Erythroblast (primary cell): ENCODE measurements at regions not wholly inside any gene's neighbourhood (a gene's known extent, or its start where the extent isn't known, plus 50 kb on each side); places are given as distances from the start of the nearest gene placed in this dataset.

Experiments used
- DNase-seq, 2 experiments: peaks; one replicate each; lab custom pipeline; 2025; lab: John Stamatoyannopoulos, UW
- GATA1 ChIP-seq: IDR thresholded peaks from 2 replicates; pipeline ENCODE4 v1.6.1; 2011; ENCODE audit warnings: low read depth, mild to moderate bottlenecking, control low read depth, low read length, moderate library complexity
- POLR2A ChIP-seq: IDR thresholded peaks from 2 replicates; pipeline ENCODE4 v1.6.1; 2011; ENCODE audit warnings: mild to moderate bottlenecking, low read length

DNA sequence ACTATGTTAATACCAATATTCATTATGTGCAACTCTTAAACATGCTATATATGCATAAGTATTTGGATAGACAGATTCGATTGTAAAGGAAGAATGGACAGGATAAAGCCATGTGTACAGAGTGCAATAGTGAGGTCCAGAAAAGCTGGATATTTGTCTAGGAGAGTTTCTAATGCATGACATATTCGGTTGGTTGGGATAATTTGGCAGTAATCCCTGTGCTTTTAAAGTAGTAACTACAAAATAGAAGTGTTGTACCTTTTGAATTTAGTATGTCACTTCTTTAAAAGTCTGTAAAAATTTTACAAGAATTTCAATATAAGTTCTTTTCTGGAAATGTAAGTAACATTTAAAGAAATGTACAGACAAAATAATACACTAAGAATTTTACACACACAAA is 774.5 kb downstream of the USP25 start:
- no peak for TF ChIP-seq POLR2A
- TF ChIP-seq GATA1 = no peak
- no peak for DNase-seq

DNA sequence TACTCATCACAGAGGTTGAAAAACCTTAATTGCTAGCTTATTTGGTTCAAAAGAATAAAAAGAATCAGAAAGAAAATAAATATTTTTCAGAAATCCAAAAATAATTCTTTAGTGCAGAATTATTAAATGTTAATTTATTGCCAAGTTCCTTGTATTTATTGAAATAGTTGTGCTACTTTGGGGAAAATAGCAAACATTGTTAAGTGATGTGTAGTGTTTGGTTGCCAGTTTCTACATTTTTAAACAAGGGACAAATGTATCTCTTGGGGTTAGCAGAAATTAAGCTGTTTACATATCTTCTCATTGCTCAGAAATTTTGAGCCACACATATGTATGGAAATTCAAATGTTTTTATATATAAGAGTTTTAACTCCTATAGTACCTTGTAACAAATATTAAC is 775.0 kb downstream of the USP25 start:
- no peak for DNase-seq
- TF ChIP-seq POLR2A (no peak), GATA1 (no peak)

DNA sequence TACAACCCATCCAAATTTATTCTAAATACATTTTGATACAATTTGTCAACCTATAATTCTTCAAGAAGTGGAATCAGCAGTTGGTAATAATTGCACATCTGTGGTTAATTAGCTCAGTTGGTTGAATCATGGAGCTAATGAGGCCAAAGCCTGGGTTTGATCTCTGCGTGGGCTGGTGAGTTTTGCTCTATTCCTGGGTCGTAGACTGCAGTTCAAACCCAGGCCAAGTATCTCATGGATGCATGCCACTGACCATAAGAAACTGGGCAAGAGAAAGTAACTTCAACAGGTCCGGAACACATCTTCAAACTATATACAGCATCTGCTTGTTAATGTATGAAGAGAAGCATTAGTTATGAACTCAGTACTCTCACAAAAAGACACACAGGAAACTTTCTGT is 779.7 kb downstream of the USP25 start:
- TF ChIP-seq POLR2A = no peak
- no peak for TF ChIP-seq GATA1
- no peak for DNase-seq

DNA sequence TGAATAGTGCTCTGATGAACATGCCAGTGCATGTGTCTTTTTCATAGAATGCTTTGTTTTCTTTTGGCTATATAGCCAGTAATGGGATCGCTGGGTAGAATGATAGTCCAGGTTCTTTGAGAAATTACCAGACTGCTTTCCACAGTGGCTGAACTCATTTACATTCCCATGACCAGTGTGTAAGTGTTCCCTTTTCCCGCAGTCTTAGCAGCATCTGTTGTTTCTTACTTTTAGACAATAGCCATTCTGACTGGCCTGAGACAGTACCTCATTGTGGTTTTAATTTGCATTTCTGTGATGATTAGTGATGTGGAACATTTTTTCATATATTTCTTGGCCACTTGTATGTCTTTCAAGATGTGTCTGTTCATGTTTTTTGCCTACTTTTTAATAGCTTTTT is 784.5 kb downstream of the USP25 start:
- no peak for DNase-seq
- TF ChIP-seq POLR2A = no peak
- TF ChIP-seq GATA1 = no peak

DNA sequence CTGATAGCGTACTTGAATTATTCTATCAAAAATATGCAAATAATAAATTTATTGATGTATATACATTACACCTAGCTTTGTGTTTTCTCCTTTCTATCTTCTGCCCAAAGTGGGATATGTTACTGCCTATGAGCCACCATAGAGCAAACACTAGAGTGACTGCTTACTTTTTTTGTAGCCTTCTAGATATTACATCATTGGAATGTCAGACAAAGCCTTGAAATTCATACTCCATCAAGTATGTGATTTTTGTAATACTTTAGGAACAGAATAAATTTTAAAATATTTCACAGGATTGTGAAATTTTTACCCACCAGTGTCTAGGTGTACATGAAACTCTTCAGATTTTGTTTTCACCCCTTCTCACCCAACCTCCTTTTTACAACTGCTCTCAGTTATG is 787.6 kb downstream of the USP25 start:
- no peak for DNase-seq

DNA sequence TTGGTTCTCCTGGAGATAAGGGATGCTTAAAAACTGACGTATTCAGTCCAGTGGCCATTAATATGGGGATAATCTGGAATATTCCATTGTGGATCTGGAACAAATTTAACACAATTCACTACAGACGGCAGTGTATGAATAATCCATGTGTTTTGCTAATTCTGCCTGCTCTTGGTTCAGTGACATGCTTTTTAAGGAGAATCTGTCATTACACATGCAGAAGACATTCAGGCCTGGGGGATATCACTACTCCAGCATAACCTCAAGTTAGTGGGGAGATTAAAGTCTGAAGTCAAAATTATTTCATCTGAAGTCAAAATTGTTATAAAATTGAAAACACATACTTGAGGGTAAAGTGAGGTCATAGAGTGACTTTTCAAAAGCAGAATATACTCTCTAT is 789.3 kb downstream of the USP25 start:
- DNase-seq = no peak
- TF ChIP-seq POLR2A (no peak), GATA1 (no peak)

More for the DNA sequence above, 787.6 kb downstream of the USP25 start:
- TF ChIP-seq GATA1 = no peak
- no peak for TF ChIP-seq POLR2A

DNA sequence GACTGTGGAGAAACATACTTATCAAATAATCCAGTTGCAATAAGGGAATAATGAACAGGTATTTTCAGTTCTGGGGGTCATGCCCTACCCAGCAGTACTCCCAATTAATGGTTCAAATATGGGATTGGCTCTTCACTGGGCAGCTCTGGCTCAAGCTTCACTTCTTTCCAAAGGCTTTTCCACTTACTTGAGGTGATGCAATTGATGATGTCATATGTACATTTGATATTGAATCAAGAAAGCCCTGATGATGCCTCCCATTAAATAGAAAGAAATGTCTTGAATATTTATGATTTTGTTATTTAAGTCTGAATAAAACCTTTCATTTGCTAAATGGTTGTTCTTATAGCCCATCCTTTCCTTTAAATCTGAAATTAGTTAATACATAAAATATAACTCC is 789.9 kb downstream of the USP25 start:
- TF ChIP-seq POLR2A (no peak), GATA1 (no peak)
- DNase-seq = no peak

DNA sequence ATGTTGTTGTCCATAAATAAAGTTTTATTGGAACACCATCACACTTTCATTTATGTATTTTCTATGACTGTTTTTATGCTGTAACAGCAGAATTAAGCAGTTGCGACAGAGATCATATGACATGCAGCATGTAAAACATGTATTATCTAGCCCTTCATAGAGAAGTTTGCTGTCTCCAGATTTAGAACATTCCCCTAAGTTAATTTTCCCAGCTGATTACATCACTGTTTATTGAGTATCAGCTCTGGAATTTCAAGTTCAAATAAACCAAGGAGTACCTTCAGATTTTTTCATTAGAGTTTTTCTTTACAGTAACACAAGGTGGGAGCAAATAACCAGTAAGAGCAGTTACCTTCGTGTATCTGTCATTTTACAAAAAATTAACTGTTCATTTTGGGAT is 792.8 kb downstream of the USP25 start:
- TF ChIP-seq POLR2A = no peak
- no peak for TF ChIP-seq GATA1
- DNase-seq = no peak

DNA sequence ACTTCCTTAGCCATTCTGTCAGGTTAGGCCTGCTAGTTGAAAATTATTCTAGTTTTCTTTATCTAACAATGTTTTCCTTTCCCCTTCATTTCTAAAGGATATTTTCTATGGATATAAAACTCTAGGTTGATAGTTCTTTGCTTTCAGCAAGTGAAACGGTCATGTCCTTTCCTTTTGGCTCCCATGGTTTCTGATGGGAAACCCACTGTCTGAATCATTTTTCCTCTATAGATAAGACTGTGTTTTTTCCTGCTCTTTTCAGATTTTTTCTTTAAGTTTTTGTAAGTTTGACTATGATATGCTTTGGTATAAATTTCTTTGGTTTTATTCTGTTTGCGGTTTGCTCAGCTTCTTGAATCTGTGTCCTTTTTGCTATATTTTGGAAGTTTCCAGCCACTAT is 800.9 kb downstream of the USP25 start:
- DNase-seq = no peak
- TF ChIP-seq POLR2A = no peak
- TF ChIP-seq GATA1 = no peak

DNA sequence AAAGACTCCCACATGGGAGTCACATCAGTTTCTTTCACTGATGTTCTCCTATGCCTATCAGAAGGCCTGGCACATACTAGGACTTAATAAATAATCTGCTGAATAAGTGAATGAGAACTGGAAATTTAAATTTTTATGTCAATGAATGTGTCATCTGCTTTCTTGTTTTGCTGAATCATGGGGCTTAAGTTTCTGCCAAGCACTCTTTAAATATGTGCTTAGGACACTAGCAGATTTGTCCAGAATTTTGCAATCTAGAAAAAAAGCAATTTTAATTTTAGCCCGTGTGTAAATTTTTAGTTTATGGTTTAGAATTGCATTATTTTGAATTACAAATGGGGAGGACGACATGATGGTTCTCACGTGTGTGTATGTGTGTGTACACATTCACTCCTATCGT is 803.1 kb downstream of the USP25 start:
- peak in 1 of 2 experiments; percentile 8 for DNase-seq
- no peak for TF ChIP-seq GATA1
- no peak for TF ChIP-seq POLR2A

DNA sequence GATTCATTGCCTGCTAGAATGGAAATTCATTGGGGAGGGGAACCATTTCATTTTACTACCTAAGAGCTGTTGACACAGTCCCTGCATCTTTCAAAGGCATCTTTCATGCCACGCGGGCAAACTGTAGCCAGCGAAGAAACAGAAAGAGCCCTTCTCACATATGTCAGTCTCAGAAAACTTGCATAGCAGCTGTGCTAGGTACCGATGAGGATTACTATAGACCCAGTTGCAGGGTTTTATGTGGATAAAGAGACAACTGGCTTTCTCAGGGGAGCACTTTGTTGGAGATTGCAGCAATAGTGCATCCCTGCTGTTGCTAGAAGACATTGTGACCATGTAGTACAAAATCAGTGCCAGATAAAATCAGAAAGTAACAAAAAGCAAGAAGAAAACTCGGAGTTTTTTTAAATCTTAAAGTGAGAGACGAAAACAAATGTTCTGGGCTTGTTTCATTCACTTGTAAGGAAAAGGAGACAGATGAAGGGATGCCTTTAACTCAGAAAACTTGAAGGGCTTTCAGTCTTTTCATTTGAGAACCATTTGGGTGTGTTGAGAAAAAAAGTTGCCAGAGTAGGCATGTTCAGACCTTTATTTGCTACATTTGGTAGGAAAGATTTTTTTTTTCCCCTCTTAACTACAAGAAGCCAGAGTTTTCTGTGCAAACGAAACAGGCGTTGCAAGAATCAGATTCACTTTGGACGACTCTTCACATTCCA is 804.1 kb downstream of the USP25 start:
- DNase-seq = no peak

DNA sequence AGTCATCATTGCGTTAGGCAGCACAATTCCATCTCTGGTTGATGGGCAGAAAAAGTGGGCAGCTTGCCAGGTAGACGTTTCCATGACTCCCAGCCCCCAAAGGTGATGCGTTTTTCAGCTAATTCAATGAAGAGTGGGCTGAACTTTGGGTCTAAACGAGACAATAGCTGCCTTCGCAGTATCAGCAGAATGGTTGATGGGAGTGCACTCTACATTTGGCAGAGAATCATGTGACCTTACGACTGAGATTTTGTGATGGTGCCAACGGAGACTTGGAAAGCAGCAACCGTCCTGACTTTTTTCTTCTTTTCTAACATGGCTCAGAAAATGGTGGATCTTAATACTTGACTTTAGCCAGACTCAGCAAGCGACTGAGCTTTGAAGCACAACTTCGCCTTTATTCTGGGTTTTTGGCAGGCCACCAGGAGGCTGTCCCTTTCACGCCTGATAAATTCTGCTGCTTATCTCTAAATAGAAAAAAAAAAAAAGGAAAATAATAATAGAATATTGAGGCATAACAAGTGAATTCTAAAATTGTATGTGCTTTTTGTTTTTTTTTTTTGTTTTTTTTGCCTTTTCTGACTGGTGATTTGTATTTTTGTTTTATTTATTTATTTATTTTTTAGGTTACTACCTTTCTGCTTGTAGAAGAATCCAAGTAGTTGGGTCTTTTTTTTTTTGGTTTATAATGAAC is 804.8 kb downstream of the USP25 start:
- peak; percentile 40 to 67 for DNase-seq
- TF ChIP-seq POLR2A = no peak
- no peak for TF ChIP-seq GATA1

More for the DNA sequence above, 804.1 kb downstream of the USP25 start:
- TF ChIP-seq GATA1 (no peak), POLR2A (no peak)

DNA sequence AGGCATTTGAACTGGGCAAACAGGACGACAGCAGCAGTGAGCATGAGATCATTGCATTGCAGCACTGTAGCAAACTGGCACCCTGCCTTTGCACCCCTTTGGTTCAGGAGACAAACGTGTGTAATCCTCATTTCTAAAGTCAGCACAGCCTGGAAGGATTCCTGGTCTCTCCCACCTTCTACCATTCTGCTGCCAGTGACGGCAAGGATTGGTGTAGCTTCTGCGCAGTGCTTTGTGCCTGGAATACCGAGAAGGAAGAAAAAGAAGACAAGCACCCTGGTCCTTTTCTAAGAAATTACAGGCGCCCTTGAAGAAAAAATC is 805.3 kb downstream of the USP25 start:
- DNase-seq = peak; percentile 5 to 42
- TF ChIP-seq POLR2A (no peak), GATA1 (no peak)

DNA sequence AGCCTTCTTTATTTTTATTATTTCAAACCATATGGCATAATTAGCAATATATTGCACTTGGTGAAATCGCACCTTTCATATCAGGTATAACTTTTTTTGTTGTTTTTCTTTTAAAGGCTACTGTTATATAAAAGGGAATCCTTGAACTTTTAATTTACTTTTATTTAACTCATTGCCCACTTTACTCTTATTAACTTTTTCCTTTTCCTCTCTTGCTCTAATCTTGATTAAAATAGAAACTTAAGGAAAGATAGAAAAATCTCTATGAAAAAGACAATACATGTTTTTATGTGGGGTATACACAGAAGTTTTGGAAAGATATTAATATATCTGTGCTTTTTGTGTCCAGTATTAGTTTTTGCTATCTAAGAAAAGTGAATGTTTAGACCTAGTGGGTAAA is 805.8 kb downstream of the USP25 start:
- TF ChIP-seq POLR2A = no peak
- DNase-seq = no peak

DNA sequence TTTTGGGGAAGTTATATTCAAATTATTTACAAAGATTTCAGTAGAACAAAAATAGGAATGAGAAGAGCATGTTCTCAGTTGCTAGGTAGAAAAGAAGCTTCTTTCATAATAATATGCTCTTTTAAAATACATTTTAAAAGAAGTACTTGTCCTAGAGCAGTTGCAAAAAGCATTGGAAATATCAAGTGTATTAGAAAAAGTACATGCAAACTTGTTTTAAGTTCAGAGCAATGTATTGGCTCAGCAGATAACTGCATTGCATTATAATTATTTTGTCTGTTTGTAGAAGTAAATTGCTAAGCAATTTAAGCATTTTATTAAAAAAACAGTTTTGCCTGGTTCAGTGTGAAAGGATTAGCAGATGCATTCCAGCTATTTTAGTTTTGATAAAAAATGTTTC is 806.4 kb downstream of the USP25 start:
- TF ChIP-seq POLR2A = no peak
- no peak for TF ChIP-seq GATA1
- DNase-seq = no peak

DNA sequence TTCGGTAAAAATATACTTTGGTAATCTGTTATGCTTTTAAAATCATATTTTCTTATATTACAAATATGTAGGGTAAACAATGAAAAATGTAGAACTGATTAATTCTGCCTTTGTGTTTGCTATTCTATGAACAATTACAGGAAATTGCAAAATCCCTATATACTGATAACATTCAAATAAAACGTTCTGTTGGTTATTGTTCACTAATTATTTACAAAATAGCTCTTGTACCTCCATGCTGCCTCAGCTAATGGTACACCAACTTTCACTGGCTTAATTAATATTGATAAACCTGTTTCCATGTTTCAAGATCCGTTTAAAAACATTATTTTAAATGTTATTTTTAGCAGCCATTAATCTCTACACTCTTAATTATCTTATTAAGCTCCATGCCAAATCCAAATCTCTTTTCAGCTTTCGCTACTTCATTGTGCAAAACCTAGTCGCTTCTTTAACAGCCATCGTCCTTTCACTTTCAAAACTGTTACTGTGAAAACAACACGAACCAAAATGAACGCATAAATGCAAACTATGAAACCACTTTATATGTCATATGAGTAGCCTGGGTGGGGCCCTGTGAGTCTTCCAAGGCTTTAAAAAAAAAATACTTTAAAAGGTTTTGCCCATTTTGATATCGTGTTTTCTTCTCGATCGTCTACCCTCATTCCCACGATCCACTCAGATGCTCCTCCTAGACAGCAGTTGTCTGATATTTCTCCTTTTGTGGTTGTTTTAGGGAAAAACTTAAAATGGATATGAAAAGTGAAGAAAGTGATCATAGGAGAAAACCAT is 807.1 kb downstream of the USP25 start:
- DNase-seq = no peak
- TF ChIP-seq POLR2A (no peak), GATA1 (no peak)
